HG02610 (cell line): ENCODE measurements at regions not wholly inside any gene's neighbourhood (a gene's known extent, or its start where the extent isn't known, plus 50 kb on each side); places are given as distances from the start of the nearest gene placed in this dataset.

Experiments used
- ATAC-seq: cut with Tn5 transposase; IDR thresholded peaks from one replicate; pipeline ENCODE4 v1.9.1; 2021; ENCODE audit warnings: mild to moderate bottlenecking, moderate library complexity; ENCODE audit not compliant: unreplicated experiment

DNA sequence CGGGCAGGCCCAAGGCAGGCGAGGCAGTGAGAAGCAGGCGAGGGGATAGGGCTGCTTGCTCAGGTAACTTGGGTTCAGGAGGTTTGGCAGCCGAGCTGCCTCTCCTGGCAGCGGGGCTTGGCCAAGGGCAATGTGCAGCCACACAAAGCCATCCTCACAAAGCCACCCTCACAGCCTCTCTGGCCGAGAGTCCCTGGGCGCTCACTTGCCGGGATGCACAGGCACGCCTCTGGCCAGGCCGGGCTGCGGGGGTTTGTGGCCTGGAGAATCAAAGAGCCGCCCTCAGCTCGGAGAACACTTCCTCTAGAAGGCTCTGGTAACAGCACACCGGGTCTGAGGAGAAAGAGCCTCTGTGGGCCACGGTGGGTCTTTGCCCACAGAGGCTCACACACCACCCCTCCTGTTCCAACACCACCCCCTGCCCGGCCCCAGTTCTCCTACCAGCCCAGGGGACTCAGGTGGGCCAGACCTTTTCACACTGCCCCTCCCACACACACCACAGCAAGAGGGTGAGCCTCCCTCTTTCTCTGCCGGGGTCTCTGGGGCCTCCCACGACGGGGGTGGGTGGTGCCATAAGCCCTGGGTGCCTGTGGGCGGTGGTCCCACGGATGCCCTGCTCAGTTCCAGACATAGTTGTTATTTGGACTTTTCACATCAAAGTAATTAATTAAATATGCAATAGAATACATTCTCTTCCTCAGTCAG is 186.9 kb downstream of the ZFP36L2 start:
- ATAC-seq = no peak

DNA sequence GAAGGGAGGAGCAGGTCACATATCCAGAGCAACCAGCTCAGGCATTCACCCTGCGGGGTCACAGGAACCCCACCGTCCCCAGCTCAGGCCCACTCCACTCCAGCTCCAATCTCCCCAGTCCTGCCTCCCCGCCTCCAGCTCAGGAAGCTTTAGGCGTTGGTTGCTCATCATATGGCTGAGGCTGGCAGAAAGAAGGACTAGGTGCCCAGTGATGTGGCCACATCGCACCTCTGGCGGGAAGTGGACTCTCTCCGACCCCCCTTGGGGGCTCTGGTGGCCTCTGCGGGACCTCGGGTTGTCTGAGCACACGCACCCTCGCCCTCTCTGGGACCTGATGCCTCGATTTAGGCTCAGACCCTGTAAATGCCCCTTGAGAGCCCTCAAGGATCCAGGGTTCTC is 187.7 kb downstream of the ZFP36L2 start:
- ATAC-seq = no peak

DNA sequence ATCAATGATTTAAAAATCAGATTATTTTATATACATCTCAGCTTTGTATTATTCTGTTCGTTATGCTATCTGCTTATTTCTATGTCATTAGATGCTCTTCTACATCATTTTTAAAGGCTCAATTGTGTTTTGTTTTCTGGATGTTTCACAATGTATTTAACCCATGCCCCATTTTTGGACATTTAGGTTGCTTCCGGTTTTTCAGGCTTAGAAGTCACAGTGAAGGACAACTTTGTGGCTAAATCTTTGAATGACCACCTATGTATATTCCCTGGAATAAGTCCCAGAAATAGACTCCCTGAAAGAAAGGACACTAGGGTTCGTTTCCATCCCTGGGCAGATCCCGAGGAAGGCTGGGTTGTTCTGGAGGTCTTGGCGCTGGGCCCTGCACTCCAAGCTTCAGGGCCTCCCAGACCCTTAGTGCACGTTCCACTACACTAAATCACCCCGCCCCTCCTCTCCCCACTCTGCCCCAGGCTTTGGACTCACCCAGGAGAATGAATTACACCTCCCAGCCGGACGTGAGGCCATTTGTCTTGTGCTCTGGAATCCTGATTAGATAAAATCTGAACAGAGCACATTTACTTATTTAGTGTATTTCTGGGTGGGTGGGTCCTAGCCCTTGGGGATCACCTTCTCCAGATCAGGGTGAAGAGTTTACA is 188.2 kb downstream of the ZFP36L2 start:
- no peak for ATAC-seq

DNA sequence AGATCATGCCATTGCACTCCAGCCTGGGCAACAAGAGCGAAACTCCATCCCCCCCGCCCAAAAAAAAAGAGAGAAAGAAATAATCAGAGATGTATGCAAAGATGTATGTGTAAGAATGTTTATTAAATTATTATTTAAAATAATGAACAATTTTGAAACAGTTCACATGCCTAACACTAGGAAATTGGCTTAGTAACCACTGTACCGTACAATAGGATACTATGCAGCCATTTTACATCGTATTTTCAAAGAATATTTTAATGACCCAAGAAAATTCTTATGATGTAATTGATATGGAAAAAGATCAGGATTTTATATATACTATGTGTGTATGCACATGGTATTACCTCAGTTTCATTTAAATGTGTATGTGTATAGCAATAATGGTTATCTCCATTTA is 190.5 kb downstream of the ZFP36L2 start:
- ATAC-seq = no peak

DNA sequence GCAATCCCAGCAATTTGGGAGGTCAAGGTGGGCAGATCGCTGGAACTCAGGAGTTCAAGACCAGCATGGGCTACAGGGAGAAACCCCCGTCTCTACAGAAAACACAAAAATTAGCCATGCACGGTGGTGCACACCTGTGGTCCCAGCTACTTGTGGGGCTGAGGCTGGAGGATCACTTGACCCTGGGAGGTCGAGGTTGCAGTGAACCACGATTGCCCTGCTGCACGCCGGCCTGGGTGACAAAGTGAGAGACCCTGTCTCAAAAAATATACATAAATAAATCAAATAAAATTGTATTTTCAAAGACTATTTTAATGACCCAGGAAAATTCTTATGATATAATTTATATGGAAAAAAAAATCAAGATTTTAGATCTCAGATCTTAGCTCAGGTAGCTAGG is 191.5 kb downstream of the ZFP36L2 start:
- ATAC-seq = no peak

DNA sequence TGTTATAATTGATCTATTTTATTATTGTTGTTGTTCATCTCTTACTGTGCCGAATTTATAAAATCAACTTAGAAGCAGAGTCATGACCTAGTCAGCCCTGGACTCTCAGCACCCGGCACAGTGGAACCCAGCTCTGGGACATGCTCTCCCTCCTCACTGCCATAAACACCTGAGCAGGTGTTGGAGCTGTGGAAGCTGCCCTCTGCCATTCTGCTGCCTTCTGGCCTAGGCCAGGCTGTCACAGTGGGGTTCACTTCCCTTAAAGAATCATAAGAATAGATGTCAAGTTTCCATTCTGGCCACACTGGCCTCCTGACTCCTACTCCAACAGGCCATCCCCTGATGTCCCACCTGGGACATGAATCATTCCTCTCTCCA is 192.2 kb downstream of the ZFP36L2 start:
- ATAC-seq = no peak

DNA sequence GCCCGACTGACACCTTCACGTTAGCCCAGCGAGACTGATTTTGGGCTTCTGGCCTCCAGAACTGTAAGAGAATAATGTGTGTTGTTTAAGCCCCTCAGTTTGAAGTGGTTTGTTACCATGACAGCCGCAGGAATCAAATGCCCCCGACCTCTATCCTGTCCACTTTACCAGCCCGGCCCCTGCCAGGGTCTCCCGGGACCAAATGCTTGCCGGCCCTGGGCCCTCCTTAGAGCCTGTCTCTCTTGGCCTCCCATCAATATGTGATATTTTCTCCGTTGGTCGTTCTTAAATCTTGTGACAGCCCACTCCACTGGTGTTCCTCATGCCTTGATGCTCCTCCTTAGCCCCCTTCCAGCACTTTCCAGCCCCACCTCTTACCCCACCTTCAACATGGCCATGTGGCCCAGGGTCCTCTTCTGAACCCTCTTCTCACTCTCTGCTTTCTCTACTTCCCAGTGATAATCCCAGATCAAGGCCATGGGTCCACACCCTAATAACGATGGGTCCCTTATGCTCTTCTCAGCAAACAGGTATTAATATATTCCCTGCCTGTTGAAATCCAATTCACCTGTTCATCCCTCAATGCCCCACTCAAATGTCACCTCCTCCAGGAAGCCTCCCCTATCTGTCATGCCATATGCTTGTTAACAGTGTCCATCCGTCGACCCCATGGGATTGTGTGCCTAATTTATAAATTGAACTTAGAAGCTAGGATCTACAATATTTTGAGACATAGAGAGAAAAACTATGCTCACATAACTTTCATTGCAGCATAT is 192.8 kb downstream of the ZFP36L2 start:
- ATAC-seq = no peak

DNA sequence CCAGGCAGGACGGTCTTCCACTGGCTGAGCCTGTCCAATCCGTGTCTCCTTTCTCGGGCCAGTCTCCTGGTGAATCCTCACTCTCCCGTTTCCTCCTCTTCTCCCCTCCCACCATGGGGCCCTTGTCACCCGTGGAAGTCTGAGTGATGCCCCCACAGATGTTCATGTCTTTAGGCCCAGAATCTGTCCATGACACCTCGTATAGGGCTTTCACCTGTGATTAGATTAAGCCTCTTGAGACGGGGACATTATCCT is 193.5 kb downstream of the ZFP36L2 start:
- ATAC-seq = no peak

DNA sequence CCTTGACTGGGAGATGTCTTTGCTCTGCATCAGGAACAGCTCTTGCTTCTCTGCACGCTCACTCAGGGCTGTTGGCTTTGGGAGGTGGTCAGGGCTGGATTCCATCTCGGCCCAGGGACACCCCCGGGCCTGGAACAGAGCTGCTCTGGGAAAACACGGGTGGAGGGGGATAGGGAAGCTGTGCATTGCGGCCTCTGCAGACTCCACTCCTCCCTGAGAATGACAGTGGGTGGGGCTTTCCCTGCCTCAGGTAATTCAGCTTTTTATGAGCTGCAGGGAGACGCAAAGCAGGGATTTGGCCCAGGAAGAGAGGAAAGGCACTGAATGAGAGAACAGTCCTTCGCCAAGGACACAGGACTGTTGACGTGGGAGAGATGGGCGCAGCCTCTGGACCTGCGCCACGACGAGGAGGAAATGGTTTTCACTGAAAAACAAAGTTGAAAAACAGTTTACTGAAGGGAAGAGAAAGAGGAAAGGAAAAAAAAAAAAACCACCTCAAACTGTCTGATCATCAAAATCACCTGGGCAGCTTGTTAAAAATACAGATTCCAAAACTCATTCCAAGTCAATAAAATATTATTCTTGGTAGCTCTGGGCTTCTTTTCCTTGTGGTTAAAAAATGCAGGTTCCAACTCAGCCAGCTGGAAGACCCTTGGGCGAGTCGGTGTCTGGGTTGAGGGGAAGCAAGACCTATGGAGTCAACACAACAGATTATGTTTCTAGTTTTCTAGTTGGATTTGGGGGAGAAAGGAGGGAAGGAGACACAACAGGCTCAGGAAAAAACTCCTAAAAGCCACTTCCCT is 194.0 kb downstream of the ZFP36L2 start:
- no peak for ATAC-seq

DNA sequence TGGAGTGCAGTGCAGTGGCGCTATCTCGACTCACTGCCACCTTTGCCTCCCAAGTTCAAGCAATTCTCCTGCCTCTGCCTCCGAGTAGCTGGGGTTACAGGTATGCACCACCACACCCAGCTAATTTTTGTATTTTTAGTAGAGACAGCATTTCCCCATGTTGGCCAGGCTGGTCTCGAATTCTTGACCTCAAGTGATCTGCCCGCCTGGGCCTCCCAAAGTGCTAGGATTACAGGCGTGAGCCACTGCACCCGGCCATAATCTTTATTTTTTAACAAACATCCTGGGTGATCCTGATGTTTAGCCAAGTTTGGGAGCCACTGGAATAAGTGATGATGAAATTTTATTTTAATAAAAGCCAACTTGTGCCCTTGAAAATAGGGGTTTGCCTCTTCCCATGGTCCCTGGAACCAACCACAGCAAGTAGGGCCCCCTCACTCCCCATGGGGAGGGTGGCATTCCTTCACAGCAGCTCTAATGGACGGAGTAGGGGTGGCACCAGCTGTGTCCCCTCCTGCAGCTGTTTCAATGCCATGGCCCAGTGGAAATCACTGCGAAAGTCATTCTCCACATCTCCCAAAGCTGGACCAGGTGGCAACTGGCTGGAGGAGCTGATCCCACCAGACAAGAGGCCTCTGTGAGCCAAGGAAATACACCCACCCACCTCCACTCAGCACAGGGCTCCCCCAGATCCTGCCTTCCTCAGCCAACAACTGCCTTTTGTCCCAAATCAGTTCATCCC is 194.8 kb downstream of the ZFP36L2 start:
- ATAC-seq = no peak

DNA sequence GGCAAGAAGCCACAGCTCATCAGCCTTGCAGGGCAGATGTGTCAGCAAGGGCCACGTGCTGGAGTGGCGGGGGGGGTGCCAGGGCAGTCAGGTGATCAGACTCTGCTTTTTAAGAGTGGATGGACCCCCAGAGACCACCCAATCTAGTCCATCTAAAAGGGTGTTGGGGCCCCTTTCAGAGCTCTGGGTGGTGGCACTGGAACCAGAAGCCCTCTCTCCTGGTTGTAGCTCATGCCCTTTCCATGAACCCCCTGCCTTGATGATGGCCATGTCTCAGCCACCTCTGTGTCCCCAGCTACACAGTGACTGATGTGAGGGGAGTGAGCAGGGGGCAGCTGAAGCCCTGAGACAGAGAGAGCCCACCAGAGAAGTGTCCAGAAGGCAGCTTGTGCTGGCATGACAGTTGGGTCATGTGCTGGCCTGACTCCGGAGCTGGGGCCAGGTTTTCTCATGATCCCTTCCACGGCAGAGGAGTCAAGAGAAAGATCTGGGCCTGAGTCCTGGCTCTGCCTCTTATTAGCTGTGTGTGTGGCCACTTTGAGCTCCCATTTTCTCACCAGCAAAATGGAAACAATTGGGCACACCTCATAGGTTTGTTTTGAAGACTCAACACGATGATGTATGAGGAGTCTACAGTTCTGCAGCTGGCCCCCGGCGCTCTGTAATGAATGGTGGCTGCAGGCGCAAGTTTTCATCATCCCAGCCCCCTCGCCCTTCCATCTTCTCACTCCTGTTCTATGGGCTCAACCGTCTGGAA is 195.7 kb downstream of the ZFP36L2 start:
- ATAC-seq = no peak

DNA sequence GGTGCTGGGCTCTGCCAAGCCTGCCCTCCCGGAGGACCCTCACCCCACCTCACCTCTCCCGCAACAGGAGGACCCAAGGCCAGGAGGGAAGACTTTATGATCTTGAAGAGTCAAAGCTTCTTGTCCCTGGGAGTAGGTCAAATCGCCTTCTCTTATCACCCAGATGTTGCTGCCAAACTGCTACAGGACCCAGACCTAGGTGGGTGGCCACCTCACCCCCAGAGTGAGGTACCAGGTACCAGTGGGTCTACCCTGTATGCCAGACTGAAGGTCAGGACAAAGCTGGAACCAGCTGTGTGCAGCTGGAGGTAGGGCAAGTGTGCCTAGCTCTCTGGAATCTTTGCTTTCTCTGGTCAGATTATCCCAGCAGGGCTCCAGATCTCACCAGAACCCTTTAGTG is 197.2 kb downstream of the ZFP36L2 start:
- ATAC-seq = no peak

DNA sequence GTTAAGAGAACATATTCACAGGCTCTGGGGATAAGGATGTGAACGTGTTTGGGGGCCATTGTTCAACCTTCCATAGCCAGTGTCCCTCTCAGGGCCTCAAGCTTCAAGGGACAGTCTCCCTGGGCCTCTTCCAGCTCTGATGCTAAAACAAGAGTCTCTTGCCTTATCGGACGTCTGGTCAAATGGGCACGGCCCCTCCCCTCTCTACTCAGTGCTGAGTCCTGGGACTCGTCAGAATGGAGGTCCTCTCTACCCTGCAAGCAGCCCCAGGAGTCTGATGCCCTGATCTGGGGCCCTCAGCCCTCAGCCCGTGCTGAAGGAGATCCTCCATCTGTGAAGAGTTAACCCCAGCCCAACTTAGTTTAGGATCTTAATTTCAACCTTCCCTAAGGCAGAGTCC is 198.2 kb downstream of the ZFP36L2 start:
- ATAC-seq = no peak

DNA sequence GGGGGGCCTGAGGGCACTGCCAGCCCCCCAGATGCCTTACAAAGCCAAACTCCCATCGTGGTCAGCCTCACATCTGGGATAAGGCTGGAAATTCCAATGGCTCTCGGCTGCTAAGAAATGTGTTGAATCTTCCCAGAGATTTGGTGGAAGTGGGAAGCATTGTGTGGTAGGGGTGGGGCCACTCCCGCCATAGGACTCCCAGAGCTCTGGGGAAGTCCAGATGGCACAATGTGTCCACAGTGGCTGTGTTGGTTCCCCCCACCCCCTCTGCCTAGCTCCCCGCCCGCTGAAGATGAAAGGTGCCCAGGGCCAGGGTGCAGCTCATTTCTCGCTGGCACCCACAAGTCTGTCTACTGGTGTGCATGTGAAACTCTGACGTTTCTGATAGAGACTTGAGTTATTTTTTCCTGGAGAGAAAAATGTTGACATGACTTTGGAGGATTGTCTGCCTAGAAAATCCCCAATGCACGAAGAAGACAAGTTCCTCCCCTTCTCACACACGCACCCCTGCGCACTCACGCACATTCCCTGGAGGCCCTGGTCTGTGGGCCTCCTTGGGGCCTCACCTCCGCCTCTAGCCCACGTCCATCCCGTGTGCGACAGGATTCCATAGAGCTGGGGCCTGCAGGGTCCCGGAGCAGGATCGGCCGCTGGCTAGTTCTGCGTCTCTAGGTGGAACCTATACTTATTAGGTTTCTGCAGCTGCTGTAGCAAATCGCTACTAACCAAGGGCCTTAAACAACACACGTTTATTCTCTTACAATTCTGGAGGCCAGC is 199.1 kb downstream of the ZFP36L2 start:
- no peak for ATAC-seq

DNA sequence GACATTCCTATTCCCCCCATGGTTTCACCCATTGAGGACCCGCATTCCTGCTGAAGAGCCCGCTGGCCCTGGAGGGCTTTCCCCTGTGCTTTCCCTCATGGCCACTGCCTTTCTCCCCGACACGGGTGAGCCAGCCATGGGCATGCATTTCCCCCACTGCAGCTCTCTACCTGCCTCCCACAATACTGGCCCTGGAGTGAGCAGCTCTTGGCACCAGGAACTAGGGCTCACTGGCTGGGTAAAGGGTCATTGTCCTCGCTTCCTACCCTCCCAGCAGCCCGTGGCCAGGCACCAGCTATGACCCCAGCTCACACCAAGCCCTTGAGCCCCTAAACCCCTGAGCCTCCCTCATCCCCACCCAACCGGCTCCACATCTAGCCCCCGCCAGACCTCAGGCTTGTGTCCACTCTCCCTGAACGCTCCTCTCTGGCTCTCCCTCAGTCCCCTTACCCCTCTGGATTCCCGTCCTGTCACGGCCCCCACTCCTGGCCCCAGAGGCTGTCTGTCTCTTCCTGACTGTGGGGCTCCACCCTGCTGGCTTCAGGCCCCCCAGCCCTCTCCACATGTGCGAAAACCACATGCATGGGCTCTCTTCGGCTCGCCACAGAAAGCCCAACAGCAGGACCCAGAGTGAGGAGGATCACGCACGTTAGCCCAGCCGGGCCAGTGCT is 199.8 kb downstream of the ZFP36L2 start:
- ATAC-seq = no peak

DNA sequence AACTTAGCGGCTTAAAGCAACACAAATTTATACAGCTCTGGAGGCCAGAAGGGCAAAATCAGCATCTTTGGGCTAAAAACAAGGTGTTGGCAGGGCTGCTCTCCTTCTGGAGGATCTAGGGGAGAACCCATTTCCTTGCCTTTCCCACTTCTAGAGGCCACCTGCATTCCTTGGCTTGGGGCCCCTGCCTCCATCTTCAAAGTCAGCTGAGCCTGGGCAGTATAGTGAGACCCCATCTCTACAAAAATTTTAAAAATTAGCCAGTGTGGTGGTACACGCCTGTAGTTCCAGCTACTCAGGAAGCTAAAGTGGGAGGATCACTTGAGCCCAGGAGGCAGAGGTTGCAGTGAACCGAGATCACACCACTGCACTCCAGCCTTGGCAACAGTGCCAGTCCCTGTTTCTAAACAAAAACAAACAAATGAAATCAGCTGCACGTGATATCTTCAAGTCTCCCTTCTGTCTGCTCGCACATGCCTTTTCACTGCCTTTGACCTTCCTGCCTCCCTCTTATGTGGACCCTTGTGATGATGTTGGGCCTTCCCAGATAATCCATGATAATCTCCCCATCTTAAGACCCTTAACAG is 200.6 kb downstream of the ZFP36L2 start:
- ATAC-seq = no peak

DNA sequence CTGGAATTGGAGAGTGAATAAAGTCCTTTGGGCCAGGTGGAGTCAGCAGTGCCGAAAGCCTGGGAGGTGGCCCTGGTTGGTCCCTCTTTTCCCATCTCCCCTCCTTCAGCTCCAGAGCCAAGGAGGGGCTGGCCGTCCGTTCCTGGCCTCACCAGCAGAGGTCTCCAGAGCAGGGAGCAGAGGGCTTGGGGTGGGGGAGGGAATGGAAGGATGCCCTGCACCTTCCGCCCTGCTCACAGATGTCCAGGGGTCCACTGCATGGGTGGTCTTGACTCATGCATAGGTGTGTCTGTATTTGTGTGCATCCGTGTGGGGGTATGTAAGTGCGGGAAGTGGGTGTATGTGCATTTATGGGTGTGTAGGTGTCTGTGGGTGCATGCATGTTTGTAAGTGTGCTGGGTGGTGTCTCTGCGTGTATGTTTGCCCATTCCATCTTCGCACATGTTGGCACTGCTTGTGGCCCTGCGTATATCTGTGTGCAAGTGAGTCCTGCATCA is 201.8 kb downstream of the ZFP36L2 start:
- ATAC-seq = no peak

DNA sequence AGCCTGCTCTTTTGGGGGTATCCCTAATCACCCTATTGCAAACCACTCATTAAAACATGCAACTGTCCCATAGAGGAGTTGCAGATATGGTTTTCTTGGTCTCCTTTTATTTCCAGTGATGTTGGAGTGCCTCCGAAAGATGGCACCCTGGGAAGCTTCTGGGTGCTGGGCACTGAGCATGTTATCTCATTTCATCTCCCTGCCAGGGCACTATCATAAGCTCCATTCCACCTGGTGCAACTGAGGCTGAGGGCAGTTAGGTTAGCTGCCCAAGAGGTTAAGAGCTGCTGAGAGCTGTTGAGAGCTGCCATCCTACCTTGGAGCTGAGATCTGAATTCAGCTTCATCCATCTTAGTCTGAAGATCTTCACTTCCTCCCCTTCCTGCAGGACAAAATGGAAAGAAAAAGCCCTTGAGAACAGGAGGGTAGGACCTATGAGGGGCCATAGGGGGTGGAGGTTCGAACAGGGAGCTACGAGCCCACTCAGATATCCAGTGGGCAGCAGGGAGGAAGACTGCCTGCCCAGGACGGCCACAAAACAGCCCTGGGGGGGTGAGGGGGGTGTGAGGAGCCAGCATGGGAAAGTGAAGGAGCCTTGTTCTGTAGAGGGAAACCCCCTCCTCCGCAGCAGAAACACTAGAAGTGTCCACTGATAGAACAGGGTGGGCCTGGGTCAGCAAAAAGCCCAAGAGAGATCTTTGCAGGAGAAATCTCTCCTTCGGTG is 202.5 kb downstream of the ZFP36L2 start:
- ATAC-seq = no peak
